ENCODE measurements at regions not wholly inside any gene's neighbourhood (a gene's known extent, or its start where the extent isn't known, plus 50 kb on each side); places are given as distances from the start of the nearest gene placed in this dataset.

DNA sequence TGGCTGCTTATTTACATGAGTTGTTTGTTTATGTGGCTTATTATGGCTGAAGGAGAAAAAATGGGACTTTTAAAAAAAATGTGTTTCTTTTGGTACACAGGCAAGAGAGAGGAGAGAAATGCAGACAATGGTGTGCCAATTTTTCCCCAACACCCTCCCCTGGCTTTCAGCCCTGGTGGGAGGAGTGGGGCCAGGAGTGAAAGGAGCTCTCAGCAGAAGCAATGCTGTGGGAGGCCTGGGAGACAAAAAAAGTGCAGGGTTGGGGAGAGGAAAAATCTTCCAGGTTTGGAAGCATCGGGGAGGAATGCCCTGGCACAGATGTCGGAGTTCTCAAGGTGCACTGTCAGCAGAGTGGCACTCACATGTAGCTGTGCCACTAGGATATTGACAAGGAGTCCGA, 117.7 kb upstream of the FOXB1 start:
- Histone ChIP-seq H3K9me3 (ENCODE audit: control insufficient read depth in 1 of 2, insufficient read depth in 1 of 2, low read depth in 1 of 2, low read length in 2 of 2) (no peaks in the 10 kb centered on the region), H3K4me2 (ENCODE audit: low read length) (no peak overlapping the region), H3K36me3 (ENCODE audit: control insufficient read depth in 1 of 2, insufficient read depth in 2 of 2, low read length in 2 of 2) (no peaks in the 10 kb centered on the region), H3K79me2 (ENCODE audit: insufficient read depth, low read length) (no peaks in the 10 kb centered on the region), H3K4me1 (ENCODE audit: control insufficient read depth in 1 of 2, insufficient read depth in 2 of 2, low read length in 2 of 2) (no peaks in the 10 kb centered on the region), H2AFZ (ENCODE audit: low read depth, low read length, poor library complexity, severe bottlenecking) (no peak overlapping the region), H3K9me2 (ENCODE audit: insufficient read depth) (no peaks in the 10 kb centered on the region), H3K27me3 (ENCODE audit: insufficient read depth, low read length) (peaks cover 28% of the 10 kb centered on the region), H4K20me1 (ENCODE audit: insufficient read depth) (no peaks in the 10 kb centered on the region), H3K9ac (ENCODE audit: low read length) (no peak overlapping the region), H3K27ac (ENCODE audit: low read depth, low read length) (no peak overlapping the region), H3K4me3 (replicated peaks in 1 of 2; ENCODE audit: low read depth in 1 of 2, low read length in 2 of 2) (no peak overlapping the region)
- intact Hi-C loops (cut with micrococcal nuclease) = no loop called here
- no peak for ATAC-seq
- ChIA-PET RAD21 (ENCODE audit: low non-redundant PET in 1 of 2, low total read pairs in 2 of 2, uncharacterized antibody in 2 of 2, unreplicated experiment in 2 of 2) (no interaction called here), CTCF (no interaction called here), POLR2A (no interaction called here)
- DNase-seq (ENCODE audit: low read depth, low spot score) = no peak
- BruUV-seq (replicated peaks) = no TSS peak
- no peak for TF ChIP-seq CEBPB (IDR thresholded peaks at IDR 0.05; ENCODE audit: low read depth)
- TF ChIP-seq, protein P1, sequence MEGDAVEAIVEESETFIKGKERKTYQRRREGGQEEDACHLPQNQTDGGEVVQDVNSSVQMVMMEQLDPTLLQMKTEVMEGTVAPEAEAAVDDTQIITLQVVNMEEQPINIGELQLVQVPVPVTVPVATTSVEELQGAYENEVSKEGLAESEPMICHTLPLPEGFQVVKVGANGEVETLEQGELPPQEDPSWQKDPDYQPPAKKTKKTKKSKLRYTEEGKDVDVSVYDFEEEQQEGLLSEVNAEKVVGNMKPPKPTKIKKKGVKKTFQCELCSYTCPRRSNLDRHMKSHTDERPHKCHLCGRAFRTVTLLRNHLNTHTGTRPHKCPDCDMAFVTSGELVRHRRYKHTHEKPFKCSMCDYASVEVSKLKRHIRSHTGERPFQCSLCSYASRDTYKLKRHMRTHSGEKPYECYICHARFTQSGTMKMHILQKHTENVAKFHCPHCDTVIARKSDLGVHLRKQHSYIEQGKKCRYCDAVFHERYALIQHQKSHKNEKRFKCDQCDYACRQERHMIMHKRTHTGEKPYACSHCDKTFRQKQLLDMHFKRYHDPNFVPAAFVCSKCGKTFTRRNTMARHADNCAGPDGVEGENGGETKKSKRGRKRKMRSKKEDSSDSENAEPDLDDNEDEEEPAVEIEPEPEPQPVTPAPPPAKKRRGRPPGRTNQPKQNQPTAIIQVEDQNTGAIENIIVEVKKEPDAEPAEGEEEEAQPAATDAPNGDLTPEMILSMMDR (IDR thresholded peaks at IDR 0.05 in 2 of 3, conservative IDR thresholded peaks at IDR 0.05 in 1 of 3; ENCODE audit: borderline replicate concordance in 1 of 3, insufficient read depth in 1 of 3, low read depth in 2 of 3, low read length in 2 of 3) = no peak
- TF ChIP-seq, protein P2, sequence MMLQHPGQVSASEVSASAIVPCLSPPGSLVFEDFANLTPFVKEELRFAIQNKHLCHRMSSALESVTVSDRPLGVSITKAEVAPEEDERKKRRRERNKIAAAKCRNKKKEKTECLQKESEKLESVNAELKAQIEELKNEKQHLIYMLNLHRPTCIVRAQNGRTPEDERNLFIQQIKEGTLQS (IDR thresholded peaks at IDR 0.05) = no peak
- TF ChIP-seq, protein P3, sequence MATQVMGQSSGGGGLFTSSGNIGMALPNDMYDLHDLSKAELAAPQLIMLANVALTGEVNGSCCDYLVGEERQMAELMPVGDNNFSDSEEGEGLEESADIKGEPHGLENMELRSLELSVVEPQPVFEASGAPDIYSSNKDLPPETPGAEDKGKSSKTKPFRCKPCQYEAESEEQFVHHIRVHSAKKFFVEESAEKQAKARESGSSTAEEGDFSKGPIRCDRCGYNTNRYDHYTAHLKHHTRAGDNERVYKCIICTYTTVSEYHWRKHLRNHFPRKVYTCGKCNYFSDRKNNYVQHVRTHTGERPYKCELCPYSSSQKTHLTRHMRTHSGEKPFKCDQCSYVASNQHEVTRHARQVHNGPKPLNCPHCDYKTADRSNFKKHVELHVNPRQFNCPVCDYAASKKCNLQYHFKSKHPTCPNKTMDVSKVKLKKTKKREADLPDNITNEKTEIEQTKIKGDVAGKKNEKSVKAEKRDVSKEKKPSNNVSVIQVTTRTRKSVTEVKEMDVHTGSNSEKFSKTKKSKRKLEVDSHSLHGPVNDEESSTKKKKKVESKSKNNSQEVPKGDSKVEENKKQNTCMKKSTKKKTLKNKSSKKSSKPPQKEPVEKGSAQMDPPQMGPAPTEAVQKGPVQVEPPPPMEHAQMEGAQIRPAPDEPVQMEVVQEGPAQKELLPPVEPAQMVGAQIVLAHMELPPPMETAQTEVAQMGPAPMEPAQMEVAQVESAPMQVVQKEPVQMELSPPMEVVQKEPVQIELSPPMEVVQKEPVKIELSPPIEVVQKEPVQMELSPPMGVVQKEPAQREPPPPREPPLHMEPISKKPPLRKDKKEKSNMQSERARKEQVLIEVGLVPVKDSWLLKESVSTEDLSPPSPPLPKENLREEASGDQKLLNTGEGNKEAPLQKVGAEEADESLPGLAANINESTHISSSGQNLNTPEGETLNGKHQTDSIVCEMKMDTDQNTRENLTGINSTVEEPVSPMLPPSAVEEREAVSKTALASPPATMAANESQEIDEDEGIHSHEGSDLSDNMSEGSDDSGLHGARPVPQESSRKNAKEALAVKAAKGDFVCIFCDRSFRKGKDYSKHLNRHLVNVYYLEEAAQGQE (IDR thresholded peaks at IDR 0.05; ENCODE audit: low read depth) = no peak
- no peak for TF ChIP-seq EZH2phosphoT487 (IDR thresholded peaks at IDR 0.05; ENCODE audit: borderline replicate concordance)
- TF ChIP-seq ZFX (IDR thresholded peaks at IDR 0.05) = no peak
- no peak for TF ChIP-seq SP1 (IDR thresholded peaks at IDR 0.05; ENCODE audit: low read depth)
- no peak for TF ChIP-seq EZH2 (IDR thresholded peaks at IDR 0.05)
- TF ChIP-seq POLR2AphosphoS5 (IDR thresholded peaks at IDR 0.05; ENCODE audit: low read depth, low read length) = no peak

Data from HCT116 (cell line).